ENCODE measurements at regions not wholly inside any gene's neighbourhood (a gene's known extent, or its start where the extent isn't known, plus 50 kb on each side); places are given as distances from the start of the nearest gene placed in this dataset.

DNA sequence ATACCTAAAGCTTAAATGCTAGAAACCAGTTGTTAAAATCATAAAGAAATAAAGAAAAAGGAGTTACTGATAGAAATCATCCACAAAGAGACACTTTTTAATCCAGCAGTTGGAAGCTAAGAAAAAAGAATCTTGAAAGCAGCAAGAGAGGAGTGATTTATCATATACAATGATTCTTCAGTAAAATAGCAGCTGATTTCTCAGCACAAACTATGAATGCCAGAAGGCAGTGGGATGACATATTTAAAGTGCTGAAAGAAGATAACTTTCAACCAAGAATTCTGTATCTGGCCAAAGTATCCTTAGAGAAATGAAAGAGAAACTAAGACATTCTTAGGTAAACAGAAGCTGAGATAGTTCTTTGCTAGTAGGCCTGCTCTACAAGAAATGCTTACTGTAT lies 366.0 kb downstream of the HTR1A start:
- Histone ChIP-seq H3K4me1 (no peaks in the 10 kb centered on the region), H3K36me3 (no peaks in the 10 kb centered on the region), H3K27ac (no peak overlapping the region), H3K4me3 (no peak overlapping the region), H3K9me3 (peaks cover 0 to 5% of the 10 kb centered on the region in 2 donors), H3K27me3 (no peaks in the 10 kb centered on the region)
- no peak for DNase-seq (ENCODE audit: low spot score in 2 of 2)
- TF ChIP-seq, protein P1, sequence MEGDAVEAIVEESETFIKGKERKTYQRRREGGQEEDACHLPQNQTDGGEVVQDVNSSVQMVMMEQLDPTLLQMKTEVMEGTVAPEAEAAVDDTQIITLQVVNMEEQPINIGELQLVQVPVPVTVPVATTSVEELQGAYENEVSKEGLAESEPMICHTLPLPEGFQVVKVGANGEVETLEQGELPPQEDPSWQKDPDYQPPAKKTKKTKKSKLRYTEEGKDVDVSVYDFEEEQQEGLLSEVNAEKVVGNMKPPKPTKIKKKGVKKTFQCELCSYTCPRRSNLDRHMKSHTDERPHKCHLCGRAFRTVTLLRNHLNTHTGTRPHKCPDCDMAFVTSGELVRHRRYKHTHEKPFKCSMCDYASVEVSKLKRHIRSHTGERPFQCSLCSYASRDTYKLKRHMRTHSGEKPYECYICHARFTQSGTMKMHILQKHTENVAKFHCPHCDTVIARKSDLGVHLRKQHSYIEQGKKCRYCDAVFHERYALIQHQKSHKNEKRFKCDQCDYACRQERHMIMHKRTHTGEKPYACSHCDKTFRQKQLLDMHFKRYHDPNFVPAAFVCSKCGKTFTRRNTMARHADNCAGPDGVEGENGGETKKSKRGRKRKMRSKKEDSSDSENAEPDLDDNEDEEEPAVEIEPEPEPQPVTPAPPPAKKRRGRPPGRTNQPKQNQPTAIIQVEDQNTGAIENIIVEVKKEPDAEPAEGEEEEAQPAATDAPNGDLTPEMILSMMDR (IDR thresholded peaks at IDR 0.05), result no peak
- intact Hi-C loops (cut with DNase I), result no loop called here

DNA sequence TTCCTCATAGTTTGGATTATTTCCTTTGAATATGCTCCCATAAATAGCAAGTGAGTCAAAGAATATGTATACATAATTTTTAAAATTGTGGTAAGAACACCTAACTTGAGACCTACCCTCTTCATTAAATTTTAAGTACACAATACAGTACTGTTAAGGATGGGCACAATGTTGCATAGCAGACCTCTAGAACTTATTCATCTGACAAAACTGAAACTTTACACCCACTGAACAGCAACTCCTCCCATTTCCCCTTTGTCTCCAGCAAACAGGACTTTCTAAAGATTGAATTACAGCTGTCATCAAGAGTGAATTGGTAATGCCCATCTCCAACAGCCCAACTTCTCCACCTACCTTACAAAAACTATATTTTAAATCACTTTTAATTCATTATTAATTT lies 388.9 kb downstream of the HTR1A start:
- DNase-seq (ENCODE audit: low spot score in 2 of 2), result no peak
- Histone ChIP-seq H3K27me3 (no peaks in the 10 kb centered on the region), H3K36me3 (no peaks in the 10 kb centered on the region), H3K4me3 (no peak overlapping the region), H3K4me1 (no peaks in the 10 kb centered on the region), H3K9me3 (no peaks in the 10 kb centered on the region), H3K27ac (no peak overlapping the region)
- intact Hi-C loops (cut with DNase I), result no loop called here
- TF ChIP-seq, protein P1 (IDR thresholded peaks at IDR 0.05), result no peak

DNA sequence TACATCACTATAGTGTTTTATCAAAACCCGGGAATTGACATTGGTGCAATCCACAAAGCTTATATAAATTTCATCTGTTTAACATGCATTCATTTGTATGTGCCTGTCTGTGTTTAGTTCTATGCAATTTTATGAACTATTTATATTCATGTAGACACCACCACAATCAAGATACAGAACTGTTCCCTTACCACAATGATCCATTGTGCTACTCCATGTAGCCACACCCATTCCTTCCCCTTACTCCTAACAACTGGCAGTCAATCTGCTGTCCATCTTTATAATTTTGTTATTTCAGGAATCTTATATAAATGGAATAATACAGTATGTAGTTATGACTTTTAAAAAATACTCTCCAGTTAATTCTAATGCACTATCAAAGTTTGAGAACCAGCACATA lies 389.5 kb downstream of the HTR1A start:
- intact Hi-C loops (cut with DNase I), result no loop called here
- H3K9me3 ChIP-seq, result no peaks in the 10 kb centered on the region

DNA sequence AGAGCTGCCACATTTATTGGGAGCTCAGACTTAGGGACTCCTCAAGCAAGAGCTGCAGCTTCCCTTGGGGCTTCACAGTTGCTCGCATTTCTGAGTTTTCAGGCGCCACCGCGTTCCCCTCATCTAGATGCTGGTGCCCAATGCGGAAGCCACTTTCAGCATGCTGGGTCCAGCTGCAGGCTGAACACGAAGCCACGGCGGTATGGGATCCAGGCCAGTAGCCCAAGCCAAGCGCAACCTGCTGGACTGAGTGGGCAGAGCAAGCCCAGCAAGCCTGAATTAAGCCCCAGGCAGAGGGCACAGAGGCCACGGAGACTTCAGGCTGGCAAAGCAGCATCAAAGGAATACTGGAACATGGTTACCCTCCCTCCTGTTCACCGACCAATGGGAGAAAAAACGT lies 391.5 kb downstream of the HTR1A start:
- TF ChIP-seq, protein P1 (IDR thresholded peaks at IDR 0.05), result no peak
- H3K4me3 ChIP-seq, result no peak overlapping the region
- H3K27ac ChIP-seq, result no peak overlapping the region
- no peaks in the 10 kb centered on the region for H3K9me3 ChIP-seq
- H3K27me3 ChIP-seq, result no peaks in the 10 kb centered on the region
- H3K4me1 ChIP-seq, result no peaks in the 10 kb centered on the region
- DNase-seq (ENCODE audit: low spot score in 2 of 2), result no peak
- intact Hi-C loops (cut with DNase I), result no loop called here
- H3K36me3 ChIP-seq, result no peaks in the 10 kb centered on the region

More for the DNA sequence above, 389.5 kb downstream of the HTR1A start:
- TF ChIP-seq, protein P1 (IDR thresholded peaks at IDR 0.05), result no peak
- Histone ChIP-seq H3K27me3 (no peaks in the 10 kb centered on the region), H3K4me3 (no peak overlapping the region), H3K36me3 (no peaks in the 10 kb centered on the region), H3K27ac (no peak overlapping the region), H3K4me1 (no peaks in the 10 kb centered on the region)
- DNase-seq (ENCODE audit: low spot score in 2 of 2), result no peak

DNA sequence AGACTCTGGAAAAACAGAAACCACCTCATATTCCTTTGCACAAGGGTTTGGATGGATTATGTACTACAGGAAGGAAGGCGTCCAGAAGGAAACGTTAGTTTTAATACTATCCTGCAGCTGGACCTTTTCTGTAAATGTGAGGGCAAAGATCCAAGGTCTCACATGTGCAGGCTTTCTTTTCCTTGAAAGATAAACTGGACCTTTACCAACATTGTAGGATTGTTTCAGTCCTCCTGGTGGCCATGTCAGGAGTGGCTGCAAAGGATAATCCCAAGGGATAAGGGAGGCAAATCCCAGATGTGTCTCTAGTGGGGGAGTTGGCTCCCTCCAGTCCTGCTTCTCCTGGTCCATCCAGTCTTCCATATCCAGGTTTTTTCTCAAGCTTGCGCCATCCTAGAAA lies 397.5 kb downstream of the HTR1A start:
- DNase-seq (ENCODE audit: low spot score in 2 of 2), result no peak
- H3K9me3 ChIP-seq, result no peaks in the 10 kb centered on the region
- H3K36me3 ChIP-seq, result no peaks in the 10 kb centered on the region
- no peaks in the 10 kb centered on the region for H3K27me3 ChIP-seq
- intact Hi-C loops (cut with DNase I), result no loop called here
- no peak overlapping the region for H3K4me3 ChIP-seq
- H3K27ac ChIP-seq, result no peak overlapping the region
- TF ChIP-seq, protein P1 (IDR thresholded peaks at IDR 0.05), result no peak
- H3K4me1 ChIP-seq, result no peaks in the 10 kb centered on the region

Data from ascending aorta (tissue), 2 donors.